Lower leg skin (tissue), 4 donors: ENCODE measurements at regions not wholly inside any gene's neighbourhood (a gene's known extent, or its start where the extent isn't known, plus 50 kb on each side); places are given as distances from the start of the nearest gene placed in this dataset.

Experiments used
- DNase-seq, 2 donors: peaks; one replicate each; pipeline ENCODE4 v3.0.0-alpha.2; 2019; ENCODE audit warnings: low spot score in 2 of 2
- H3K4me3 ChIP-seq: fragments of 200-600 bp; sonication (generic); 2 replicates; pipeline ENCODE4 v1.5.1; 2017; ENCODE audit warnings: mild to moderate bottlenecking, low read depth; ENCODE audit not compliant: poor library complexity, severe bottlenecking
- CTCF ChIP-seq, 3 donors: fragments of 450-650 bp; IDR thresholded peaks; one replicate each; pipeline ENCODE4 v1.5.1; 2016; ENCODE audit warnings: antibody characterized with exemption in 3 of 3, mild to moderate bottlenecking in 3 of 3, moderate library complexity in 2 of 3
- POLR2A ChIP-seq, 2 donors: fragments of 450-650 bp; IDR thresholded peaks; one replicate each; pipeline ENCODE4 v1.6.1; 2016 to 2017; ENCODE audit warnings: antibody characterized with exemption in 2 of 2, mild to moderate bottlenecking in 1 of 2, moderate library complexity in 1 of 2
- WGBS, 2 donors: methylation state at CpG; one replicate each; pipeline ENCODE4 v1.1.5; 2018; 5-methylcytosine and 5-hydroxymethylcytosine counted together
- intact Hi-C: fragments of 100-400 bp; cut with DNase I; formaldehyde crosslinking; loops from one replicate; pipeline ENCODE4 v1.15.0; 2023; ENCODE audit warnings: low total_unique reads

- no peak overlapping the region for H3K4me3 ChIP-seq
- intact Hi-C loops: no loop called here
- DNase-seq: no peak
- TF ChIP-seq CTCF (IDR thresholded peaks at IDR 0.05) (no peak), POLR2A (IDR thresholded peaks at IDR 0.05) (no peak)
- 48 to 51% methylated on average over 2 of the region's 2 CpGs for WGBS, 2 donors
Observed at GRCh38 chr13:74523057-74523456, 388.9 kb upstream of the KLF12 start.

- TF ChIP-seq POLR2A (IDR thresholded peaks at IDR 0.05) (no peak), CTCF (IDR thresholded peaks at IDR 0.05) (no peak)
- no peak overlapping the region for H3K4me3 ChIP-seq
- 80 to 83% methylated on average over 3 of the region's 3 CpGs for WGBS, 2 donors
- intact Hi-C loops: no loop called here
- no peak for DNase-seq
Observed at GRCh38 chr13:74511523-74511922, 377.3 kb upstream of the KLF12 start.

GRCh38 chr13:74487091-74487722, 353.0 kb upstream of the KLF12 start:
- no peak overlapping the region for H3K4me3 ChIP-seq
- no peak for DNase-seq
- intact Hi-C loops: no loop called here
- TF ChIP-seq CTCF (IDR thresholded peaks at IDR 0.05): no peak
- TF ChIP-seq POLR2A (IDR thresholded peaks at IDR 0.05): no peak
- WGBS, 2 donors: 46 to 49% methylated on average over 3 of the region's 3 CpGs

GRCh38 chr13:74485757-74486156, 351.6 kb upstream of the KLF12 start:
- no peak for TF ChIP-seq POLR2A (IDR thresholded peaks at IDR 0.05)
- TF ChIP-seq CTCF (IDR thresholded peaks at IDR 0.05): no peak
- no peak for DNase-seq
- WGBS, 2 donors: 78 to 84% methylated on average over 1 of the region's 1 CpG
- H3K4me3 ChIP-seq: no peak overlapping the region
- intact Hi-C loops: no loop called here

GRCh38 chr13:74479124-74479523, 344.9 kb upstream of the KLF12 start:
- TF ChIP-seq POLR2A (IDR thresholded peaks at IDR 0.05) (no peak), CTCF (IDR thresholded peaks at IDR 0.05) (no peak)
- intact Hi-C loops: no loop called here
- 52 to 80% methylated on average over 2 of the region's 2 CpGs for WGBS, 2 donors
- H3K4me3 ChIP-seq: no peak overlapping the region
- no peak for DNase-seq

- TF ChIP-seq CTCF (IDR thresholded peaks at IDR 0.05): no peak
- TF ChIP-seq POLR2A (IDR thresholded peaks at IDR 0.05): no peak
- no peak for DNase-seq
- intact Hi-C loops: no loop called here
Observed at GRCh38 chr13:74476788-74477187, 342.6 kb upstream of the KLF12 start.

More at GRCh38 chr13:74476788-74477187, 342.6 kb upstream of the KLF12 start:
- H3K4me3 ChIP-seq: no peak overlapping the region
